GM12874 (cell line): ENCODE measurements at regions not wholly inside any gene's neighbourhood (a gene's known extent, or its start where the extent isn't known, plus 50 kb on each side); places are given as distances from the start of the nearest gene placed in this dataset.

Experiments
- TF ChIP-seq, protein P1 (sequence below): IDR thresholded peaks from 2 replicates; pipeline ENCODE4 v1.5.1; 2011; ENCODE audit warnings: low read depth, mild to moderate bottlenecking, control low read depth, low read length, moderate library complexity; ENCODE audit not compliant: insufficient read depth

DNA sequence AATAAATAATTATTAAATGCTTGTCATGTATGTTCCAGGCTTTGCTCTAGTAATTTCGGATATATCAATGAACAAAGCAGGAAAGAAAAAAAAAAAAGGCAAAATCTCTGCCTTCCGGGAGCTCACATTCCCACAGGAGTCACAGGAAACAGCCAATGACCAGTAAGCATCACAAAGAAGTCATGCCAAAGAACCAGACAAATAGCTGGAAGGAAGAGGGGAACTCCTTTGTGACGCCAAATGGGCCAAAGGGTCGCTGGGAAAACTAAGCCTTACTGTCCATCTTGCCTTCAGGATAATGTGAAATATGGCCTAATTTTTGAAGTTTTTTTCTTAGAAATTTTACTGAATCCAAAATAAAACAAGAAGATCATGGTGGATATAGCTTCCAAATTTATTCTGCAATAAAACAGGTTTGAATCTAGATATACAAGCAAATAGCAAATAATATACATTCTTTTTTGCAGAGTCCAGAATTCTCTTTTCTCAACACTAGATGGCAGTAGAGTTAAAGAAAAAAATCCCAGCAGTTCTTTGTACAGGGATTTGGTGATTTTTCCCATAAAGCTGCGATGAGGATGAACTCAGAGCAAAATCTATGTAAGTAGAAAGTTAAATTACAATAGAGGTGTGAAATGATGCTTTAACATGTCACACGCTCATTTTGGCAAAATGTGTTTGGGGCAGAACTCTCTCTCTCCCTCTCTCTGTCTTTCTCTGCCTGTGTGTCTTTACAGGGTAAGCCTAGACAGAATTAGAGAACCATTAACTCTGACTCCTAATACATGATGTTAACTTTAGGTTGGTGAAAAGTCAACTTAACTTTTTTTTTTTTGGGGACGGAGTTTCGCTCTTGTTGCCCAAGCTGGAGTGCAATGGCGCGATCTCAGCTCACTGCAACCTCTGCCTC lies 60.0 kb upstream of the TUT7 start:
- TF ChIP-seq, protein P1, sequence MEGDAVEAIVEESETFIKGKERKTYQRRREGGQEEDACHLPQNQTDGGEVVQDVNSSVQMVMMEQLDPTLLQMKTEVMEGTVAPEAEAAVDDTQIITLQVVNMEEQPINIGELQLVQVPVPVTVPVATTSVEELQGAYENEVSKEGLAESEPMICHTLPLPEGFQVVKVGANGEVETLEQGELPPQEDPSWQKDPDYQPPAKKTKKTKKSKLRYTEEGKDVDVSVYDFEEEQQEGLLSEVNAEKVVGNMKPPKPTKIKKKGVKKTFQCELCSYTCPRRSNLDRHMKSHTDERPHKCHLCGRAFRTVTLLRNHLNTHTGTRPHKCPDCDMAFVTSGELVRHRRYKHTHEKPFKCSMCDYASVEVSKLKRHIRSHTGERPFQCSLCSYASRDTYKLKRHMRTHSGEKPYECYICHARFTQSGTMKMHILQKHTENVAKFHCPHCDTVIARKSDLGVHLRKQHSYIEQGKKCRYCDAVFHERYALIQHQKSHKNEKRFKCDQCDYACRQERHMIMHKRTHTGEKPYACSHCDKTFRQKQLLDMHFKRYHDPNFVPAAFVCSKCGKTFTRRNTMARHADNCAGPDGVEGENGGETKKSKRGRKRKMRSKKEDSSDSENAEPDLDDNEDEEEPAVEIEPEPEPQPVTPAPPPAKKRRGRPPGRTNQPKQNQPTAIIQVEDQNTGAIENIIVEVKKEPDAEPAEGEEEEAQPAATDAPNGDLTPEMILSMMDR = 0 out of 2 replicates have a peak, but pooled peaks have one; percentile 21

DNA sequence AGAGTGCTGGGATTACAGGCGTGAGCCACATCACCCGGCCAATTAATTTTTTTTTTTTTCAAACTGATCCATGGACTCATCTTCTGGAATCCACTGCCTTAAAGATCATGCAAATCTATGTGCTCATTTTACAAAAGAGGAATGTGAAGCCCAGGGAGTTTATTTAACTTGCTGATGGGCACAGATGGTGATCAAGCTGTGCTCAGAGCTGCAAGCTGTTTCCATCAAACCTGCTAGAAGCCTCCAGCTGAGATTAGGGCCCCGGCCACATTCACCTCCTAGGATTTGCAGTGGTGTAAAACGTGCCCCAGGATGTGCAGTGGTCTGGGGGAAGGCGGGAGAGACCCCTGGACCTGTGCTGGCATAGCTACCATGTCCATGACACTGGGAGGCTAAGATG lies 56.1 kb upstream of the TUT7 start:
- TF ChIP-seq, protein P1 = no peak

DNA sequence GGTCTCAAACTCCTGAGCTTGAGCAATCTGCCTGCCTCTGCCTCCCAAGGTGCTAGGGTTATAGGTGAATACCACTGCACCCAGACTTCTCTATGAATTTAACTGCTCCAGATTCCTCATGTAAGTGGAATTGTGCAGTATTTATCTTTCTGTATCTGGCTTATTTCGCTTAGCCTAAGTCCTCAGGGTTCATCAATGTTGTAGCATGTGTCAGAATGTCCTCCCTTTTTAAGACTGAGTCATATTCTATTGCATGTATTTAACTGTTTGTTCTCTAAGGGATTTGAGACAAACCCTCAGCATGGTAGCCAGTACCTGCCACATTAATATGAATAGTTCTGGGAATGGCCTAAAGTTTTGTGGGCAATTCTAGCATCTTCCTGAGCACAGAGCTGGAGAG lies 53.9 kb upstream of the TUT7 start:
- TF ChIP-seq, protein P1 = no peak

DNA sequence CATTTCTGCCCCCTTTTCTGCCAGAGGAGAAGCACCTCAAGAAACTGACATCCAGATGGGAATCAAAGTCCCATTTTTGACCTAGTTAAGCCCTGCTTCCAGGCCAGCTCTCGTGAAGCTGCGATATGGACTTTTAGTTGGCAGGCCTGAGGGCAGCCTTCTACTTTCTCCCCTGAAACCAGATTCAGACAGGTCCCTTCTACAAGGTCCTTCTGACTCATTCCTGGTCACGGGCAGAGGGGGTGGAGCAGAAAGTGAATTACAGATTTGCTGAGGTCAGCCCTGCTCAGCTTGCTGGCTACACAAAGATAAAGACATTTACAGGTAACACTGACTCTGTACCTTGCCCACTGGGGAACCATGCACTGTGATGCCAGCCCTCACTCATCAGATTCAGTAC lies 52.8 kb upstream of the TUT7 start:
- TF ChIP-seq, protein P1 = no peak

DNA sequence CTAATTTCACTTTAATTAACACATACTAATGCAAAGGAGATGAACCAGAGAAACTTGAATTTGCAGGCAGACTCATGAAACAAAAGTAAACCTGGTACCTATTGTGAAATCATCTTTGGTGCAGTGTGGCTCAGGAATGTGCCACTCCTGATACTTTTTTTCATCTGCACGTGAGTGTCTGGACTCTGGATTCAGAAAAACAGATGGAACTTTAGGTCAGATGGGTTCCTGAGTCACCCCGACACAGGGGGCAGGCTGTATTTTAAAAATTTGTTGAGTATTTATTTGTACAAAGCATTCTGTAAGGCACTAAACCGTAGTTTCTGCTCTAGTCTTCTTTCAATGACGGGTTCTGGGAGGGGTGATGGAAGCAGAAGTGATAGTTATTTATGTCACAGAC lies 52.2 kb upstream of the TUT7 start:
- TF ChIP-seq, protein P1 = no peak

DNA sequence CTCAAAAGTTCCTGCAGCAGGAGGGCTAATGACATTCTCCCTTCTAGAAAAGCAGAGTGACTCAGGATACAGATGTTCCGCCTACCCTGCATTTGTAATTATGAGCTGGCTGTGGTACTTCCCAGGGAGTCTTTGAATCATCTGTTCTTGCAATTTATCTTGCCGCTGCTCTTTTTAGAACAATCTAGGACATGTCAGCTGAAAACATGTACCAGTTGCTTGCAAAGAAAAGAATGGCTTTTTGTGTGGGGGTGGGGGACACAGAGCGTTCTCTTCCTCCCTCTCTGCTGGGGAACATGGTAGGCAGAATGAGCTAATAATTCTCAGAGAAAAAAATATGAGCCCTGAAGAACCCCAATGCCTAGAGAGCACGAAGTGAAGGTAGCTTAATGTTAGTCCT lies 51.7 kb upstream of the TUT7 start:
- TF ChIP-seq, protein P1 = no peak

DNA sequence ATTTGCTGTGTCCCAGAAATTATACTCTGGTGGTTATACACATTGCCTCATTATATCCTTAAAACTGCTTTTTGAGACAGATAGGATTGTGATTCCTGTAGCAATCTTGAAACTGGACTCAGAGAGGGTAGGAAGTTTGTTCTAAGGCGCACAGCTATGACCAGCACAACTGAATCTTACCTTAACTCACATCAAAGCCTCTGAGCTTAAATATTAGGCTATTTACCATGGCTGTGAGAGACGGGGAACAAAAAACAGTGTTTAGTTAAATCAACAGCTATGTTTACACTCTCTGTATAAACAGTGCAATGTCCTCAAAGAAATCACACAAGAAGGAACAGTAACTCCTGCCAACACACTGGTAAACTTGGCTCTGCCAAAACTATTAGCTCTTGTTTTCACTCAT lies 50.9 kb upstream of the TUT7 start:
- TF ChIP-seq, protein P1 = no peak
